Breast epithelium (tissue), 4 donors: ENCODE measurements at regions not wholly inside any gene's neighbourhood (a gene's known extent, or its start where the extent isn't known, plus 50 kb on each side); places are given as distances from the start of the nearest gene placed in this dataset.

Source experiments
- DNase-seq, 2 donors: peaks; one replicate each; pipeline ENCODE4 v3.0.0-alpha.2; 2019; ENCODE audit warnings: low spot score in 2 of 2
- H3K27ac ChIP-seq, 2 donors: fragments of 200-600 bp; sonication (generic) in 1 of 2; one replicate each; pipeline ENCODE4 v1.5.1; 2016 to 2019; ENCODE audit warnings: mild to moderate bottlenecking in 1 of 2
- H3K27me3 ChIP-seq, 2 donors: fragments of 200-600 bp; sonication (generic) in 1 of 2; one replicate each; pipeline versions ENCODE4 v1.5.1 to v1.6.0; 2017 to 2019; ENCODE audit warnings: control low read depth in 1 of 2, mild to moderate bottlenecking in 1 of 2
- H3K36me3 ChIP-seq: fragments of 200-600 bp; one replicate; pipeline ENCODE4 v1.5.1; 2019
- H3K4me1 ChIP-seq, 2 donors: fragments of 200-600 bp; sonication (generic); one replicate each; pipeline ENCODE4 v1.5.1; 2016 to 2019; ENCODE audit warnings: control low read depth in 1 of 2
- H3K4me3 ChIP-seq, 3 donors: fragments of 200-600 bp; sonication (generic); 1 replicate in 2 of 3; 2 replicates in 1 of 3; pipeline ENCODE4 v1.5.1; 2016 to 2019; ENCODE audit warnings: mild to moderate bottlenecking in 3 of 3, moderate library complexity in 2 of 3
- H3K9me3 ChIP-seq, 2 donors: fragments of 200-600 bp; sonication (generic) in 1 of 2; one replicate each; pipeline ENCODE4 v1.5.1; 2016 to 2019; ENCODE audit warnings: control low read depth in 1 of 2
- CTCF ChIP-seq, 3 donors: fragments of 450-650 bp; IDR thresholded peaks; one replicate each; pipeline ENCODE4 v1.5.1; 2016 to 2017; ENCODE audit warnings: antibody characterized with exemption in 3 of 3, mild to moderate bottlenecking in 3 of 3, moderate library complexity in 3 of 3
- POLR2A ChIP-seq: fragments of 450-650 bp; IDR thresholded peaks from one replicate; pipeline ENCODE4 v1.6.1; 2016; ENCODE audit warnings: antibody characterized with exemption, mild to moderate bottlenecking, moderate library complexity
- POLR2AphosphoS5 ChIP-seq, 3 donors: sonication (generic); formaldehyde crosslinking; IDR thresholded peaks; one replicate each; pipeline ENCODE4 v1.6.1; 2017; ENCODE audit warnings: antibody characterized with exemption in 3 of 3
- intact Hi-C: fragments of 100-400 bp; cut with DNase I; formaldehyde crosslinking; loops from one replicate; pipeline ENCODE4 v1.15.1; 2023; ENCODE audit warnings: low total_unique reads

GRCh38 chr2:42931818-42932195, 139.4 kb upstream of the HAAO start:
- Histone ChIP-seq H3K36me3 (no peaks in the 10 kb centered on the region), H3K4me3 (no peak overlapping the region), H3K9me3 (no peaks in the 10 kb centered on the region), H3K27me3 (no peaks in the 10 kb centered on the region), H3K4me1 (peaks cover 44 to 48% of the 10 kb centered on the region in 2 donors), H3K27ac (peak overlapping the region; percentile 91)
- intact Hi-C loops: loop anchor here (10.0 kb wide), 1 partner anchor 77 kb away; no protein-coding TSS in a partner anchor
- TF ChIP-seq POLR2AphosphoS5 (IDR thresholded peaks at IDR 0.05): no peak
- no peak for DNase-seq

- no peak overlapping the region for H3K4me3 ChIP-seq
- H3K27me3 ChIP-seq: no peaks in the 10 kb centered on the region
- peak overlapping the region; percentile 91 for H3K27ac ChIP-seq
- DNase-seq: no peak
- H3K36me3 ChIP-seq: no peaks in the 10 kb centered on the region
- H3K9me3 ChIP-seq: no peaks in the 10 kb centered on the region
- peaks cover 44 to 53% of the 10 kb centered on the region in 2 donors for H3K4me1 ChIP-seq
- intact Hi-C loops: loop anchor here (10.0 kb wide), 1 partner anchor 76 kb away; no protein-coding TSS in a partner anchor
- TF ChIP-seq POLR2A (no peak), CTCF (IDR thresholded peaks at IDR 0.05) (no peak), POLR2AphosphoS5 (IDR thresholded peaks at IDR 0.05) (no peak)
These were observed 138.9 kb upstream of the HAAO start for GRCh38 chr2:42931146-42931817.

GRCh38 chr2:42930025-42930581, 137.7 kb upstream of the HAAO start:
- Histone ChIP-seq H3K4me1 (peaks cover 50 to 64% of the 10 kb centered on the region in 2 donors), H3K9me3 (no peaks in the 10 kb centered on the region), H3K27me3 (no peaks in the 10 kb centered on the region), H3K4me3 (no peak overlapping the region), H3K27ac (peak overlapping the region; percentile 91 to 96), H3K36me3 (no peaks in the 10 kb centered on the region)
- intact Hi-C loops: loop anchor here (10.0 kb wide), 1 partner anchor 75 kb away; no protein-coding TSS in a partner anchor
- peak in 1 of 2 donors; percentile 45 for DNase-seq
- no peak for TF ChIP-seq POLR2AphosphoS5 (IDR thresholded peaks at IDR 0.05)
- TF ChIP-seq CTCF (IDR thresholded peaks at IDR 0.05): no peak
- no peak for TF ChIP-seq POLR2A

- H3K27ac ChIP-seq: peak overlapping the region; percentile 91 to 96
- intact Hi-C loops: loop anchor here (10.0 kb wide), 2 partner anchors 55 to 75 kb away; no protein-coding TSS in a partner anchor
- no peaks in the 10 kb centered on the region for H3K27me3 ChIP-seq
- DNase-seq: no peak
- H3K36me3 ChIP-seq: no peaks in the 10 kb centered on the region
- H3K4me1 ChIP-seq: peaks cover 54 to 69% of the 10 kb centered on the region in 2 donors
- TF ChIP-seq POLR2A (no peak), CTCF (IDR thresholded peaks at IDR 0.05) (no peak), POLR2AphosphoS5 (IDR thresholded peaks at IDR 0.05) (no peak)
- H3K4me3 ChIP-seq: no peak overlapping the region
- no peaks in the 10 kb centered on the region for H3K9me3 ChIP-seq
These were observed 137.2 kb upstream of the HAAO start for GRCh38 chr2:42929546-42930024.

- no peaks in the 10 kb centered on the region for H3K27me3 ChIP-seq
- intact Hi-C loops: loop anchor here (10.0 kb wide), 1 partner anchor 54 kb away; no protein-coding TSS in a partner anchor
- H3K4me3 ChIP-seq: no peak overlapping the region
- TF ChIP-seq POLR2AphosphoS5 (IDR thresholded peaks at IDR 0.05) (no peak), CTCF (IDR thresholded peaks at IDR 0.05) (peak in 1 of 3 donors; percentile 9)
- H3K36me3 ChIP-seq: no peaks in the 10 kb centered on the region
- H3K4me1 ChIP-seq: peaks cover 54 to 76% of the 10 kb centered on the region in 2 donors
- no peaks in the 10 kb centered on the region for H3K9me3 ChIP-seq
- H3K27ac ChIP-seq: peak overlapping the region; percentile 91 to 96
- DNase-seq: no peak
These were observed 136.5 kb upstream of the HAAO start for GRCh38 chr2:42928692-42929545.
